GM13976 (cell line): ENCODE measurements at regions not wholly inside any gene's neighbourhood (a gene's known extent, or its start where the extent isn't known, plus 50 kb on each side); places are given as distances from the start of the nearest gene placed in this dataset.

ENCODE experiments used
- DNase-seq: peaks from one replicate; pipeline ENCODE4 v3.0.0; 2012; ENCODE audit warnings: low spot score
- in situ Hi-C: fragments of 300-500 bp; cut with MboI; formaldehyde crosslinking; loops from one replicate; pipeline ENCODE4 v1.12.0; 2022; ENCODE audit warnings: low sequenced_read_pairs, mixed read lengths, inconsistent platforms; ENCODE audit not compliant: unreplicated experiment
- TF ChIP-seq, protein P1 (sequence below): IDR thresholded peaks from 2 replicates; pipeline ENCODE4 v1.5.1; 2012; ENCODE audit warnings: borderline replicate concordance, mild to moderate bottlenecking; ENCODE audit not compliant: insufficient read depth; ENCODE audit errors: extremely low read depth, missing control alignments, control extremely low read depth

GRCh38 chr11:59264736-59265135 is 52.0 kb upstream of the MPEG1 start:
- TF ChIP-seq, protein P1, sequence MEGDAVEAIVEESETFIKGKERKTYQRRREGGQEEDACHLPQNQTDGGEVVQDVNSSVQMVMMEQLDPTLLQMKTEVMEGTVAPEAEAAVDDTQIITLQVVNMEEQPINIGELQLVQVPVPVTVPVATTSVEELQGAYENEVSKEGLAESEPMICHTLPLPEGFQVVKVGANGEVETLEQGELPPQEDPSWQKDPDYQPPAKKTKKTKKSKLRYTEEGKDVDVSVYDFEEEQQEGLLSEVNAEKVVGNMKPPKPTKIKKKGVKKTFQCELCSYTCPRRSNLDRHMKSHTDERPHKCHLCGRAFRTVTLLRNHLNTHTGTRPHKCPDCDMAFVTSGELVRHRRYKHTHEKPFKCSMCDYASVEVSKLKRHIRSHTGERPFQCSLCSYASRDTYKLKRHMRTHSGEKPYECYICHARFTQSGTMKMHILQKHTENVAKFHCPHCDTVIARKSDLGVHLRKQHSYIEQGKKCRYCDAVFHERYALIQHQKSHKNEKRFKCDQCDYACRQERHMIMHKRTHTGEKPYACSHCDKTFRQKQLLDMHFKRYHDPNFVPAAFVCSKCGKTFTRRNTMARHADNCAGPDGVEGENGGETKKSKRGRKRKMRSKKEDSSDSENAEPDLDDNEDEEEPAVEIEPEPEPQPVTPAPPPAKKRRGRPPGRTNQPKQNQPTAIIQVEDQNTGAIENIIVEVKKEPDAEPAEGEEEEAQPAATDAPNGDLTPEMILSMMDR, result no peak
- no peak for DNase-seq
- in situ Hi-C loops, result no loop called here

DNA sequence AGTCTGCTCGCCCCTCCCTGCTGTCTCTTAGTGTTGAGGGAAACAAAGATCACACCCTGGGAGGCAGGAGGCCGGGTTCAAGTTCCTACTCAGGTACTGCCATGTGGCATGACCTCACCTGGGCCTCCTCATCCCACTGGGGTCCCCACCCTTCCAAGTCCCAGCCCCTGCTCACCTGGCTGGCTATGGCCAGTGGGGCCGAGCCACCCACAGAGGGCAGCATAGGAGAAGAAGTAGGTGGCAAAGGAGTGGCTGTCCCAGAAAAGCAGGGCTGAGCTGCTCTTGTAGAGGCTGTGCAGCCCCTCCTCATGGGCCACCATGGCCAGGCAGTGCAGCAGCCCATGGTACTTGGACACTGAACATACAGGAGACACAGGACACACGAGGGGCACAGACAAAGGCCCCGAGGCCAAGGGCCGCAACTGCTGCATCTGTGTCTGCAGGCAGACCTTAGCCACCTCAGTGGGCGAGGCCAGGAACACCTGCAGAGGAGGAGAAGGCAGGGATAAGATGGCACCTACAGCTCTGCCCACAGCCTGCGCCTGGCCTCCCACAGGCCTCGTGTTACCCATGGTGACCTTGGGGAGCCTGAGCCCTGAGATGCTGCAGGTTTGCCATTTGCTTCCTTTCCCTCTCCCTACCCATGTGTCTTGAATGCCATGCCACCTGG is 50.6 kb upstream of the MPEG1 start:
- in situ Hi-C loops, result no loop called here
- DNase-seq, result no peak
- TF ChIP-seq, protein P1, result peak; percentile 56
